HG03039 (cell line): ENCODE measurements at regions not wholly inside any gene's neighbourhood (a gene's known extent, or its start where the extent isn't known, plus 50 kb on each side); places are given as distances from the start of the nearest gene placed in this dataset.
"Not testable (repeated sequence)": the region's sequence is repeated elsewhere in the genome, so short reads cannot be mapped to it uniquely, and the experiment has no call there.

Experiments
- ATAC-seq: cut with Tn5 transposase; IDR thresholded peaks from one replicate; pipeline ENCODE4 v1.9.1; 2021; ENCODE audit warnings: mild to moderate bottlenecking, moderate library complexity; ENCODE audit not compliant: unreplicated experiment

DNA sequence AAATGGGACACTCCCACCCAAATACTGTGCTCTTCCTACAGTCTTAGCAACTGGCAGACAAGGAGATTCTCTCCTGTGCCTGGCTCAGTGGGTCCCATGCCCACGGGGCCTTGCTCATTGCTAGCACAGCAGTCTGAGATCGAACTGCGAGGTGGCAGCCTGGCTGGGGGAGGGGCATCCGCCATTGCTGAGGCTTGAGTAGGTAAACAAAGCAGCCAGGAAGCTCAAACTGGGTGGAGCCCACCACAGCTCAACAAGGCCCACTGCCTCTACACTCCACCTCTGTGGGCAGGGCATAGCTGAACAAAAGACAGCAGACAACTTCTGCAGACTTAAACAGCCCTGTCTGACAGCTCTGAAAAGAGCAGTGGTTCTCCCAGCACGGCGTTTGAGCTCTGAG, 174.8 kb downstream of the COL12A1 start:
- ATAC-seq, result not testable (repeated sequence)

DNA sequence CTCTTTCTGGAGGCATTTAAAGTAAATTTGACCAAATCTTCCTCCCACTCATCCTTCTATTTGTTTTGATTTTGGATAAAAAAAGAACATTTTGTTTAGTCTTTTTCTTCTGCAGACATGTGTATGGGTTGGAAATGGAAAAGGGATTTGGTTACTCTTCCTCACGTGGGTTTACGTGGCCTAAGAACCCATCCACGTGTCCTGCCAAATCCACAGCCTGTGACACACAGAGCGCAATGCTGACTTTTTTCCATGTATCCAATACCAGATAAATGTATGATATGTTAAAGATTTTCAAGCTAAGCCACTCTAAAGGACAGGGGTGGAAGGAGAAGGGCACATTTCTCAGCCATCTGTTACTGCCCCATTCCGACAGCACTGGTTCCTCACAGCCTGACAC, 176.5 kb downstream of the COL12A1 start:
- ATAC-seq, result no peak

DNA sequence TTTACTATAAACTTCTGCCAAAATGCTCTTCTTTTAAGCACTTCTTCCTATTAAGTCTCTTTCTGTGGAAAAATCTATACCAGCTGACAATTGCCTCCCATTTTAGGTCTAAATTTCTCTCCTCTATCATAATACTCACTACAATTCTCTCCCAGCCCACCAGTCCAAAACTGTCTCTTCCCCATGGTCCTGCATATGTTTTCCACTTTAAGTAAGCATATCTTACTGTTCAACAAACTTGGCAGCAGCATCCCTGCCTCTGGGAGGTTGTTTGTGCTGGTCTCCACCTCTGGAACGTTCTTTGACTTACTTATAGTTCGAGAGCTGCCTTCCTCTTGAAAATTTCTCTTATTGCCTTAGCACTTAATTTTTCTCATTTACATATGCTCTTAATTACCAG, 180.5 kb downstream of the COL12A1 start:
- ATAC-seq, result no peak

DNA sequence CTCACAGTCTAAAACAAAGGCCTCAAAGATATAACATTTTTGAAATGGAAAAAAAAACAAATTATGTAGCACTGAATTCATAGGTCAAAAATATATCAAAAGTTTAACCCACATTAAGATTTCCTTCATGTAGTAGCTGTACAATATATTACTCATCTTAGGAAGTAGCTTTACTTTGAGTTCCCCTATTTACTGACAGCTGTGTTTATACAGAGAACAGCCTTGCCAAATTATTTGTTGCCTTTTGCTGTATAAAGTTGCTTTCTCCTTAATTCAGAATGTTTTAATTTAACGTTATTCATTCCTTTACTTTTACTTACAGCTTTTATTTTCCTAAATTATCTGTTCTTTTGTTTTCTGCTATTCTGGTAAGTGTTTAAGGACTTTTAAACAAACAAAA, 181.0 kb downstream of the COL12A1 start:
- ATAC-seq, result no peak

DNA sequence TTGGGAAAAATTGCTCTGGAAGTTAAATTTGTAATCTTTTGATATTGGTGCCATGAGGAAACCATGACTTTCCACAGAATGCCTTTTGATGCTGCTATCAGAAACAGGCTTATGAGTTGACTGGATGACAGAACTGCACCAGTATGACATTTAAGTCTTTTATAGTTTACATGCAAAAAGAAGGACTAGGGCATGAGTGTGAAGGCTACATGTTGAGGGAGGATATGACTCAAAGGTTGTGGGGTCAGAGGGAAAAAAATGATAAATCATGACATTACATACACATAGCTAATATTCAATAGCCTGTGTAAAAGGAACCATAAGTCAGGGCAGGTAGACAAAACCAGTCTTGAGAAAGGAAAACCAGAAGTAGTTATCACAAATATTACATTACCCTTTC, 182.2 kb downstream of the COL12A1 start:
- ATAC-seq, result no peak

DNA sequence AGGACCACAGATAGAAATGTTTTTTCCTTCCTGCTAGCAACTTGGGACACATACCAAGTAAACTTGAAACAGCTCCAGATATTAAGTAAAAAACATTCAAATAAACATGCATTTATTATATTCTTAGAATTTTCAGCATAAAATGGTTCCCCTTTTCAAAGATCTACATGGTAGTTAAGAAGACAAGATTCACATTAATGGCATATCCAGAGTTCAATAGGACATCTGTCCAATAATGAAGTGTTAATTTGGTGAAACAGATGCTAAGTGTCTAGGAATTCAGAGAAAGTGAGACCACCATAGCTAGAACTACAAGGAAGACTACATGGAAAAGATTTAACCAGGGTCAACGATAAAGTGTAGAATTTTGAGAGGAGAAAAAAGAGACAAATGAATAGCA, 184.9 kb downstream of the COL12A1 start:
- ATAC-seq, result no peak

DNA sequence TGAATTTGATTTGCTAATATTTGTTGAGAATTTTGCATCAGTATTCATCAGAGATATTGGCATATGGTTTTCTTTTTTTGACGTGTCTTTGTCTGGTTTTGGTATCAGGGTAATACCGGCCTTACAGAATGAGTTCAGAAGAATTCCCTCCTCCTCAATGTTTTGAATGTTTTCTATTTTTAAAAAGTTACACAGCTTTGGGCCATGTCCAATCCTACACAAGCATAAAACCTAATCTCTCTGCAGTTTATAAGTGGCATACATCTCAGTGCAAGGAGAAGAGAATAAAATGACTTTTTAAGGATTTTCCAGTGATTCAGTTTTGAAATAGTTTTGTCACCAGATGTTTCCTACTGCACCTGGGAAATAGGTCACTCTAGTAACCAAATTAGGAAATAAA, 185.5 kb downstream of the COL12A1 start:
- no peak for ATAC-seq

DNA sequence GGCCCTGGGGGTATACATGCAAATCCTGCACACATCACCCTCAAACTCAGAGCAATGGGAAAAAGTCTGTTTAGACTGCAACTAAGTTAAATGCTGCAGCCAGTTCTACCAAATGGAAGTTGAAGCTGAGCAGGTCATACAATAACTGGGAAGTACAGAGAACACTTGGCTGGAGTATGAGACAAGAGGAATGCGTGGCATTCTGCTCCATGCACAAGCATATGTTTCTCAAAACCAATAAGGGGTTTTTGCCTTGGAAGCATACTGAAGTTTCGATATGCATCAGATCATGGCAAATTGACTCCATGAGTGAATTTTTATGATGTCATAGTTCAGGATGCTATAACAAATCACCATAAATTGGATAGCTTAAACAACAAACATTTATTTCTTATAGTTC, 193.8 kb downstream of the COL12A1 start:
- no peak for ATAC-seq

DNA sequence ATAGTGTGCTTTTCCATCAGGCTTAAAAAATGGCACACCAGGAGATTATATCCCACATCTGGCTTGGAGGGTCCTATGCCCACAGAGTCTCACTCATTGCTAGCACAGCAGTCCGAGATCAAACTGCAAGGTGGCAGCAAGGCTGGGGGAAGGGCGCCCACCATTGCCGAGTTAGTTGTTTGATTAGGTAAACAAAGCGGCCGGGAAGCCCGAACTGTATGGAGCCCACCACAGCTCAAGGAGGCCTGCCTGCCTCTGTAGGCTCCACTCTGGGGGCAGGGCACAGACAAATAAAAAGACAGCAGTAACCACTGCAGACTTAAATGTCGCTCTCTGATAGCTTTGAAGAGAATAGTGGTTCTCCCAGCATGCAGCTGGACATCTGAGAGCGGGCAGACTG, 201.9 kb downstream of the COL12A1 start:
- not testable (repeated sequence) for ATAC-seq

DNA sequence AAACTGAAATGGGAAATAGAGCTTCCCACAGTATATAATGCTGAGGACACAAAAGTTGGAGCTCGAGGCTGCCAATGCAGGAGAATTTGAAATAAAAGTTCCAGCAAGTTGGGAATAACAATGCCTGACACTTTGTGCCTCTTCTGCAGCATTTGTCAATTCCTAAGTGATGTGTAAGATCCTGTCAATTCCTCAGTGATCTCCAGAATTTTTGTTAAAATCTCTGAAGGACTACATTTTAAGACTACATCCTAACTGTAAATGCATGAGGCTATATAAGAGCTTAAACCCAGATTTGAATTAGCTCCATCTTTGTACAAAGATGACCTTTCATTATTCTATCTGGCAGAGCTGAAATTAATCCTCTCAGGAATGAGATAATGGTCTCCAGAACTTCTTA, 208.2 kb downstream of the COL12A1 start:
- no peak for ATAC-seq

DNA sequence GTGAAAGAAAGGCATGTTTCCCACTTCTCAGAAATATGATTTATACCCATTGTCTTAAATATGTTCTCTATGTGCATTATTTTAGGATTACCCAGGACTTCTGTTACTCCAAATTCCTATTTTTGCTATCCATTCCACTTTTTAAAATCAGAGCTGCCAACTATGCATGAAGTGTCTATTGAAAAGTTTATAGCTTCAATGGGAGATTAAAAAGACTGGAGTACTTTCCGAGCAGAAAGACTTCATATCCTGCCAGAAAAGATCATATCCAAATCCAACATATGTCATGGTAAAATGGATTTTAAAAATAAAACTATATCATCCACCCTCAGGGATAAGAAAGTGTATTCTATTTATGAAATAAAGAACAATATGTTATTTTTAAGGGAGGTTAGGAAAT, 212.7 kb downstream of the COL12A1 start:
- ATAC-seq, result no peak

DNA sequence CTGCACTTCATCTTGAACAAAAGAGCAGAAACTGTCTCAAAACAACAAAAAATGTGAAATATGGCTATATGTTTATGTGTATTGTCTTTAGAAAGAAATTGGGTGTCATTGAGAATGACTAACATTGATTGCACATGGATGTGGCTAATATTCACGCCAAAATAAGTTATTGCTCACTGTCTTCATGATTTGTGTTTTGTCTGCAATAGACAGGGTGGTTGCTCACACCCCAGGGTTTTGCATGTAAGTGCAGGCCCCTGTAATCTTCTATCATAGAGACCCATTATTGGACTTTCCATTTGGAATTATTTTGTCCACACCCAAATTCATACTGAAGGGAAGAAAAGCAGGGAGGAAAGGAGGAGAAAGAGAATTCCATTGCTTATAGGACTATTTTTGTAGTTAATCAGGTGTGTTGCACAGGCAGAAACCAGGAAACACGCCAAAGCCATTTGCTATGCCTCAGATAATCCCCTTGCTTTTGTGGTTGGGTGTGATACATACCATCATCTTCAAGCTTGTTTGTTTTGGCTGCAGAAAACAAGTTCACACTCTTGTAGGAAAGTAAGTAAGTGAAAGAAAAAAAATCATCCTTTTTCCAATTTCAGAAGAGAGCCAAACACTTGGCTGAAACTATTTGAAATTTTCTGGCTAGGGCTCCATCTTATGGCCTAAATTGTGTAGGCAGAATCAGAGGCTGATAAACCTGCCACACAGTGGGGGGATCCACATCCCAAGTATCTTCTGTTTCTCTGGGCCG, 214.1 kb downstream of the COL12A1 start:
- ATAC-seq, result no peak

DNA sequence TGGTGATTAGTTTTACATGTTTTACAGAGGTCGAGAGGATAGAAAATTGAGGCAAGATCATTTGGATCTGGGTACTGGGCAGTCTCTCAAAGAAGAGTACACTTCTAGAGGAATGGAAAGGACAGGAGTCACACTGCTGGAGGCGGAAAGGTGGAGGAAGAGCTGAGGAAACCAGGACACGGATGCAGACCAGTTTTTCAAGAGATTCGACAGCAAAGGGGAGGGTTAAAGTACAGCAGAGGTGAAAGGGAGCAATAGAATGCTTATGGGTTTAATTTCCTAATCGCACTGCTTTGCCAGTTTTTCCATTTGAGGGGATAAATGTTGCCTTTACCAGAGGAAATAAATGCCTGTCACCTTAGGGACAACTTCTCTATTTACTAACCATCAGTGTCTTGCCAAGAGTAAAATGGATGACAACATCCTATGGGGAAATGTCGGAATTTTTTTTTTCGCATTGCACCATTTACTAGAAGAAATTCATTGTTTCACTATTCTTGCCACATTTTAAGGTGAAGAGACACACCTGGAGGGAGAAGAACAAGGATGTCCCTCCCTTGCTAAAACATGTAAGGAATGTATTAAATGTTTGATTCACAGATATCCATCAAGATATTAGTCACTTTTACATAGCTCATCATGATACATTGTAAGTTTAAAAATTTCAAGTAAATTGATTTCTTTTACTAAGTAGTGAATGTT, 226.6 kb downstream of the COL12A1 start:
- ATAC-seq, result no peak

DNA sequence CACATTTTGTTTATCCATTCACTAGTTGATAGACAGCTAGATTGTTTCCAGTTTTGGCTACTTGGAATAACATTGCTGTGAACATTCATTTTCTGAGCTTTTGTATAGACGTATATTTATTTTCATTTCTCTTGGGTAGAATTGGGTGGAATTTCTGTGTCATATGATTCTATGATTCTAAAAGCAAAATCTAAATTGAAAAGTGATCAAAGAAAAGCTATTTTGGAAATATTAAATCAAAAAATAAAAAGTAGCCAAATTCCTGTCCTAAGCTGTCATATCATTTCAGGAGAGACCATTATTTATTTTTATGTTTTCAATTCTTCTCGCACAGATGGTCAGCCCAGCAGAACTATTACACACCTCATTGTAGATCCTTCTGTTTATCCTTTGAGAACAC, 229.2 kb downstream of the COL12A1 start:
- no peak for ATAC-seq

DNA sequence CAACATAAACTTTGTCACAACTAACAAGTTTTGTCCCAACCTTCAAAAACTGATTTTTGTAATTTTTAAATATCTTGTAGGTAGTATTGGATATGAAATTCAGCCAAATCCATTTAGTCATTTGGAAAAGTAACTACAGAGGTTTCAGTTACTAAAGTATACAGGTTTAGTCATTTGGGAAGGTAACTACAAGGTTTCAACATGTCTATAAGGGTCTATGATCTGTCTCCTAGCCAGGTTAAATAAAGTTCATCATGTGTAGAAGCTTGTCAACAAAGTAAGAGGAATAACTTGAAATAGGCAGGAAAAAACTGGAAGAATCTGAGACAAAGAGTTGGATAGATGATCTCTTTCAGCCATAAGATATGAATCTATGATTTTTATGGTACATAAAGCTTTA, 229.8 kb downstream of the COL12A1 start:
- ATAC-seq, result no peak

DNA sequence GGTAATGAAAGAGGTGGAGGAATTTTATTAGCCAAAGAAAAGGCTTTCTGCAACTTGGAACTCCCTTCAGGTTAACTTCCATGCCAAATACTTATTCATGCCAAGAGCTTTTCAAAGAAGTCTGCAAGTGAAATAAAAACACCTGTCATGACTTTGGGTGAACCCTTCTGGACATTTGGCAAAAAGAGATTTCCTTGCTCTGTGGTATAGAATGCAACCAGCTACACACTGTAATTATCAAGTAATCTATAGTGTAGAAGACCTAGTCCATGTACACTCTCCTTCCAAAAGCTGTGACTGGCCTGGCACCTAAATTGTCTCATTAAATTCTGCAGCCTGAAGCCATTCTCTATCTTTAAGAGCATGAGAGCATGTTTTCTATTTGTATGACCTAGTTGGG, 232.3 kb downstream of the COL12A1 start:
- no peak for ATAC-seq

DNA sequence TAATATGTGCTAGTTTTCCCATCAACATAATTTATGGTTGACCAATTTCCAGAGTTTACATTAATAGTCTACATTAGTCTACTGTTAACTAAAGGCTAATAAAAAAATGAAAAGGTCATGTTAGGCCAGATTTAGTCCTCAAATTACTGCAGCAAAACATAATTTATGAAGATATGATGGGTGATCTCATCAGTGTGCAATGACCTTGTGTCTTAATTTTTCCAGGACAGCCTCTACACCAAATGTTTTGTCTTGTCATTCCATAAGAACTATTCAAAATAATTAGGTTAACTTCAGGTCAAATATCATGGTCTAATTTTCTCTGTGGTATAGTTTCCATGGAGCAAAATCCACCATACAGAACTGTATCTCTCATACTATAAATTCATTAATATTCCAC, 234.2 kb downstream of the COL12A1 start:
- no peak for ATAC-seq

DNA sequence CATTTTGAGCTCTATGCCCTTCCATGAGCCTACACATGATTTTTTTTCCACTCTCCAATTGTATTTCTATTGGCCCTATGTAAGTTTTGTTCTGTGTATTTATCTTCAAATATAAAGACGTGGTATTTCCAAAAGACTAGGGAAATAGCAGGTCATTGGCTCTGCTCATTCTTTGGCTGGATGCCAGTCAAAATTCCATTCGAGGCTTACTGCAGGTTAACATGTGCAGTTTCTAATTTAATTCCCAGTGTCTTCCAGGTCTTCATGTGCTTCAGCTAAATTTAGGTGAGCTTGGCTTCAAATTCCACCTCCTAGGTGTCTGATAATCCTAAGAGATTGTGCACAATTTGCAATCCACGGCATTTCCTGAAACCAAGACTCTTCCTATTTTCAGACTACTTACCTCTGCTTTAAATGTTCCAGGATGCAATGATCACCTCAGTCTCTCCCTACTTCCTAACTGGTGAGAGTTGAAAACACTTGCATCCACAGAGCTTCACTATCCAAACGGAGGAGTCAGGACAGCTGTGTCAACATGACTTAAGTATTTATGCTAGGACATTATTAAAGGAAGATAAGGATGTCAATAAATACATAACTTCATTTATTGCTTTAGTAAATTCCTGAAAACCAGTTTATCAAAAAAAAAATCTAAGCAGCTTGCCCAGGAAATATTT, 236.1 kb downstream of the COL12A1 start:
- no peak for ATAC-seq

DNA sequence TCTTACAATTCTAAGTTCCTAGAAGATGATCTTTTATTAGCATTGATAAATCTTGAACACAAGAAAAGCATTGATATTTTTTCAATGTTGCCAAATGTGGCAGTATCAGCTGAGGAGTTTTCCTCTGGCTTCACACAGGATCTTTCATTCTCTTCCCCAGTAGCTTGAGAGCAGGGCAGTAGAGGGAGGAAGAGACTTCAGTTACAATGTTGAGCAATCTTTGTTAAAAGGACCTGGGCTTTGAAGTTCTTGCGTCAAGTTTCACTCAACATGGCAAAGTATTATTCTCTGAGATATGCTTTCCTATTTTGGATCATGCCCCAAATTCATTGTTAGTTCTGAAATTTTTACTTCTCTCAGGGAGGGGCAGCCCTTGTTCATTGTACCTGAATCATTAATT, 238.0 kb downstream of the COL12A1 start:
- no peak for ATAC-seq

DNA sequence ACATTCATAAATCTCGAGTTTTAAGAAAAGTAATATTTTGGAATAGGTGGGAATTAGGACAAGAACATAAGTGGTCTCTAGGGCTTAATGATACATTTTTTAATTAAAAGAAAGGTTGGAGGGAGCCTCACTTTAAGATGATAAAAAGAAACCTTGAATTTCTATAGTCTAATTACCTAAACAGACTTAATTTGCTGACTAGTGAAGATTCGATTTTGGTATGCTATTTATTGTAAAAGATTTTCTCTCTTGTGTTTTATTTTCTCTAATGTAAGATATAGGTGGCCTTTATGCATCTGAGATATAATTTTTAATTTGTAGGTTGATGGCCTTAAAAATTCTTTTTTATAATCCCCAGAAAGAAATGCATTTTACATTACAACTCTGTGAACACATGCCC, 239.1 kb downstream of the COL12A1 start:
- ATAC-seq, result no peak

DNA sequence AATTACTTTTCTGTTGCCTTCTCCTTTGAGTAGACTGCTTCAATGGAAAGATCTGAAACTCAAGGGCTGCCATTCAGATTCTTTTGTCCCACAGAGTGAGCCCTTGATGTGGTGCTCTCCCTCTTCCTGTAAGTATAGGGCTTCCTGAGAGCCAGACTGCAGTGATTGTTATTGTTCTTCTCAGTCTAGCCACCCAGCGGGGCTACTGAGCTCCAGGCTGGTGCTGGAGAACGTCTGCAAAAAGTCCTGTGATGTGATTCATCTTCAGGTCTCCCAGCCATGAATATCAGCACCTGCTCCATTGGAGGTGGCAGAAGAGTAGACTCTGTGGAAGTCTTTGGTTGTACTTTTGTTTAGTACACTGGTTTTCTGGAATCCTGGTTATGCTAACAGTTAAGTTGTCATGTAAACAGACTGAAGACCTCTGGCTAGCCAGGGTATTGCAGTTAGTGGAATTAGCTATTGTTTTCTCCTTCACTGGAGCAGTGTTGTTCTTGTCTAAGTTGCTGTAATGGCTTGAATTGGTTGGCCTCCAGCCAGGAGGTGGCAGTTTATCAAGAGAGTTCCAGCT, 240.9 kb downstream of the COL12A1 start:
- no peak for ATAC-seq
